Vagina (tissue), 2 donors: ENCODE measurements at regions not wholly inside any gene's neighbourhood (a gene's known extent, or its start where the extent isn't known, plus 50 kb on each side); places are given as distances from the start of the nearest gene placed in this dataset.

ENCODE experiments used
- DNase-seq, 2 donors: peaks; one replicate each; pipeline ENCODE4 v3.0.0-alpha.2; 2017; ENCODE audit errors: extremely low spot score in 2 of 2
- H3K27ac ChIP-seq: fragments of 200-600 bp; sonication (generic); one replicate; pipeline ENCODE4 v1.5.1; 2019
- H3K27me3 ChIP-seq: fragments of 200-600 bp; sonication (generic); one replicate; pipeline ENCODE4 v1.5.1; 2019
- H3K36me3 ChIP-seq, 2 donors: fragments of 200-600 bp; sonication (generic); one replicate each; pipeline ENCODE4 v1.5.1; 2017 to 2019
- H3K4me1 ChIP-seq: fragments of 200-600 bp; sonication (generic); one replicate; pipeline ENCODE4 v1.5.1; 2019
- H3K4me3 ChIP-seq, 2 donors: fragments of 200-600 bp; sonication (generic); 1 replicate in 1 of 2; 2 replicates in 1 of 2; pipeline ENCODE4 v1.5.1; 2016 to 2019
- H3K9me3 ChIP-seq: fragments of 200-600 bp; sonication (generic); one replicate; pipeline ENCODE4 v1.5.1; 2019
- CTCF ChIP-seq, 3 experiments: fragments of 450-650 bp in 2 of 3; fragments of 200-600 bp in 1 of 3; sonication (generic) in 1 of 3; IDR thresholded peaks; one replicate each; pipeline ENCODE4 v1.5.1; 2017 to 2019; ENCODE audit warnings: antibody characterized with exemption in 3 of 3, mild to moderate bottlenecking in 2 of 3, moderate library complexity in 2 of 3
- POLR2A ChIP-seq, 2 donors: fragments of 450-650 bp; IDR thresholded peaks; one replicate each; pipeline ENCODE4 v1.6.1; 2017; ENCODE audit warnings: antibody characterized with exemption in 2 of 2, mild to moderate bottlenecking in 2 of 2, moderate library complexity in 2 of 2
- POLR2AphosphoS5 ChIP-seq, 2 donors: sonication (generic); formaldehyde crosslinking; IDR thresholded peaks; one replicate each; pipeline ENCODE4 v1.9.0; 2017; ENCODE audit warnings: antibody characterized with exemption in 2 of 2, mild to moderate bottlenecking in 2 of 2, low read depth in 1 of 2; ENCODE audit not compliant: insufficient read depth in 1 of 2
- intact Hi-C: fragments of 100-400 bp; cut with DNase I; formaldehyde crosslinking; loops from one replicate; pipeline ENCODE4 v1.15.1; 2023

GRCh38 chr11:43212279-43212678 lies 99.5 kb upstream of the API5 start:
- intact Hi-C loops = no loop called here
- Histone ChIP-seq H3K27ac (no peak overlapping the region), H3K27me3 (no peaks in the 10 kb centered on the region), H3K36me3 (no peaks in the 10 kb centered on the region), H3K9me3 (no peaks in the 10 kb centered on the region), H3K4me1 (no peaks in the 10 kb centered on the region), H3K4me3 (no peak overlapping the region)
- TF ChIP-seq POLR2A (IDR thresholded peaks at IDR 0.05) = no peak
- no peak for TF ChIP-seq POLR2AphosphoS5 (IDR thresholded peaks at IDR 0.05; ENCODE audit: insufficient read depth in 1 of 2, low read depth in 1 of 2)
- TF ChIP-seq CTCF (IDR thresholded peaks at IDR 0.05) = no peak
- DNase-seq = no peak

- Histone ChIP-seq H3K4me3 (no peak overlapping the region), H3K27ac (no peak overlapping the region), H3K4me1 (no peaks in the 10 kb centered on the region), H3K27me3 (no peaks in the 10 kb centered on the region), H3K36me3 (no peaks in the 10 kb centered on the region), H3K9me3 (no peaks in the 10 kb centered on the region)
- no peak for DNase-seq
- intact Hi-C loops = no loop called here
- TF ChIP-seq POLR2AphosphoS5 (IDR thresholded peaks at IDR 0.05; ENCODE audit: insufficient read depth in 1 of 2, low read depth in 1 of 2) (no peak), POLR2A (IDR thresholded peaks at IDR 0.05) (no peak), CTCF (IDR thresholded peaks at IDR 0.05) (no peak)
Observed at GRCh38 chr11:43214471-43214870, 97.3 kb upstream of the API5 start.

GRCh38 chr11:43217849-43218248 lies 93.9 kb upstream of the API5 start:
- intact Hi-C loops = no loop called here
- Histone ChIP-seq H3K4me1 (no peaks in the 10 kb centered on the region), H3K36me3 (no peaks in the 10 kb centered on the region), H3K27ac (no peak overlapping the region), H3K27me3 (no peaks in the 10 kb centered on the region), H3K4me3 (no peak overlapping the region), H3K9me3 (no peaks in the 10 kb centered on the region)
- no peak for DNase-seq
- no peak for TF ChIP-seq POLR2A (IDR thresholded peaks at IDR 0.05)
- no peak for TF ChIP-seq CTCF (IDR thresholded peaks at IDR 0.05)
- no peak for TF ChIP-seq POLR2AphosphoS5 (IDR thresholded peaks at IDR 0.05; ENCODE audit: insufficient read depth in 1 of 2, low read depth in 1 of 2)

- TF ChIP-seq POLR2A (IDR thresholded peaks at IDR 0.05) = no peak
- no peak for TF ChIP-seq CTCF (IDR thresholded peaks at IDR 0.05)
- no peak for TF ChIP-seq POLR2AphosphoS5 (IDR thresholded peaks at IDR 0.05; ENCODE audit: insufficient read depth in 1 of 2, low read depth in 1 of 2)
- Histone ChIP-seq H3K9me3 (no peaks in the 10 kb centered on the region), H3K4me1 (no peaks in the 10 kb centered on the region), H3K4me3 (no peak overlapping the region), H3K36me3 (no peaks in the 10 kb centered on the region), H3K27ac (no peak overlapping the region), H3K27me3 (no peaks in the 10 kb centered on the region)
- no peak for DNase-seq
- intact Hi-C loops = no loop called here
Observed at GRCh38 chr11:43222215-43222614, 89.6 kb upstream of the API5 start.

- Histone ChIP-seq H3K4me1 (no peaks in the 10 kb centered on the region), H3K36me3 (no peaks in the 10 kb centered on the region), H3K4me3 (no peak overlapping the region), H3K9me3 (no peaks in the 10 kb centered on the region), H3K27me3 (no peaks in the 10 kb centered on the region), H3K27ac (no peak overlapping the region)
- DNase-seq = no peak
- TF ChIP-seq POLR2AphosphoS5 (IDR thresholded peaks at IDR 0.05; ENCODE audit: insufficient read depth in 1 of 2, low read depth in 1 of 2) = no peak
- no peak for TF ChIP-seq CTCF (IDR thresholded peaks at IDR 0.05)
- TF ChIP-seq POLR2A (IDR thresholded peaks at IDR 0.05) = no peak
- intact Hi-C loops = no loop called here
Observed at GRCh38 chr11:43223026-43223425, 88.8 kb upstream of the API5 start.
